OCI-LY7 (cell line): ENCODE measurements at regions not wholly inside any gene's neighbourhood (a gene's known extent, or its start where the extent isn't known, plus 50 kb on each side); places are given as distances from the start of the nearest gene placed in this dataset.
"Not testable (repeated sequence)": the region's sequence is repeated elsewhere in the genome, so short reads cannot be mapped to it uniquely, and the experiment has no call there.

Experiments used
- BruUV-seq: library from RNA; stranded (reverse); fragments of 400-500 nt; replicated peaks from 2 replicates; lab custom pipeline; 2021; lab: Mats Ljungman, UMichigan
- CTCF ChIA-PET: fragments of 300-600 bp; sonication (Branson Sonifier 250); formaldehyde crosslinking; loops from one replicate; lab custom pipeline; 2022; ENCODE audit warnings: antibody characterized with exemption; ENCODE audit not compliant: unreplicated experiment; lab: Charles Lee
- POLR2A ChIA-PET: fragments of 300-600 bp; sonication (Branson Sonifier 250); formaldehyde crosslinking; loops from one replicate; lab custom pipeline; 2022; ENCODE audit warnings: antibody characterized with exemption; lab: Charles Lee
- DNase-seq: peaks from one replicate; pipeline ENCODE4 v3.0.0-alpha.2; 2015; ENCODE audit warnings: low spot score
- H2AFZ ChIP-seq: fragments of 200-600 bp; sonication (generic), shearing (Covaris generic); 2 replicates; pipeline ENCODE4 v1.6.1; 2014; ENCODE audit warnings: mild to moderate bottlenecking, antibody characterized with exemption, low read length, moderate library complexity
- H3K27ac ChIP-seq: fragments of 200-600 bp; sonication (generic); 2 replicates; pipeline ENCODE4 v1.5.1; 2014; ENCODE audit warnings: mixed run types, low read depth, mild to moderate bottlenecking, moderate library complexity, low read length, inconsistent platforms; ENCODE audit not compliant: poor library complexity, severe bottlenecking
- H3K36me3 ChIP-seq: fragments of 200-600 bp; sonication (generic); 2 replicates; pipeline ENCODE4 v1.6.1; 2014; ENCODE audit warnings: mild to moderate bottlenecking, antibody characterized with exemption, low read length, moderate library complexity, mixed read lengths; ENCODE audit not compliant: insufficient read depth
- H3K4me1 ChIP-seq: fragments of 200-600 bp; sonication (generic); 2 replicates; pipeline ENCODE4 v1.5.1; 2014; ENCODE audit warnings: mild to moderate bottlenecking, low read length; ENCODE audit not compliant: insufficient read depth, poor library complexity, severe bottlenecking
- H3K4me2 ChIP-seq: fragments of 200-600 bp; sonication (generic); 2 replicates; pipeline ENCODE4 v1.6.1; 2014; ENCODE audit warnings: mild to moderate bottlenecking, low read length
- H3K4me3 ChIP-seq: fragments of 200-600 bp; sonication (generic); 2 replicates; pipeline ENCODE4 v1.5.1; 2014; ENCODE audit warnings: mild to moderate bottlenecking, low read depth, low read length; ENCODE audit not compliant: poor library complexity, severe bottlenecking
- H3K79me2 ChIP-seq: fragments of 200-600 bp; sonication (generic); 2 replicates; pipeline ENCODE4 v1.6.1; 2016; ENCODE audit warnings: low read depth, mild to moderate bottlenecking, low read length, moderate library complexity, mixed read lengths; ENCODE audit not compliant: insufficient read depth
- H3K9me2 ChIP-seq: fragments of 200-600 bp; sonication (generic); 2 replicates; pipeline ENCODE4 v1.6.1; 2016; ENCODE audit warnings: mild to moderate bottlenecking, low read length, mixed read lengths; ENCODE audit not compliant: insufficient read depth
- H3K9me3 ChIP-seq: fragments of 200-600 bp; sonication (generic); 2 replicates; pipeline ENCODE4 v1.6.1; 2014; ENCODE audit warnings: mild to moderate bottlenecking, mixed run types, low read length, mixed read lengths
- H4K20me1 ChIP-seq: fragments of 200-600 bp; sonication (generic); 2 replicates; pipeline ENCODE4 v1.6.1; 2014; ENCODE audit warnings: mild to moderate bottlenecking, antibody characterized with exemption, low read length, moderate library complexity, mixed read lengths; ENCODE audit not compliant: insufficient read depth
- EZH2phosphoT487 ChIP-seq: fragments of 200-600 bp; sonication (generic); IDR thresholded peaks from 2 replicates; pipeline ENCODE4 v1.6.1; 2018; ENCODE audit warnings: low read depth, borderline replicate concordance, mild to moderate bottlenecking, mixed run types, antibody characterized with exemption, low read length, moderate library complexity, mixed read lengths
- intact Hi-C: fragments of 100-400 bp; cut with micrococcal nuclease; formaldehyde crosslinking; loops from one replicate; pipeline ENCODE4 v1.10.0; 2022; ENCODE audit not compliant: unreplicated experiment
- TF ChIP-seq, protein P1 (sequence below): fragments of 200-600 bp; sonication (generic); conservative IDR thresholded peaks from 2 replicates; pipeline ENCODE4 v1.5.1; 2014; ENCODE audit warnings: mild to moderate bottlenecking, antibody characterized with exemption, low read length, moderate library complexity, mixed read lengths

DNA sequence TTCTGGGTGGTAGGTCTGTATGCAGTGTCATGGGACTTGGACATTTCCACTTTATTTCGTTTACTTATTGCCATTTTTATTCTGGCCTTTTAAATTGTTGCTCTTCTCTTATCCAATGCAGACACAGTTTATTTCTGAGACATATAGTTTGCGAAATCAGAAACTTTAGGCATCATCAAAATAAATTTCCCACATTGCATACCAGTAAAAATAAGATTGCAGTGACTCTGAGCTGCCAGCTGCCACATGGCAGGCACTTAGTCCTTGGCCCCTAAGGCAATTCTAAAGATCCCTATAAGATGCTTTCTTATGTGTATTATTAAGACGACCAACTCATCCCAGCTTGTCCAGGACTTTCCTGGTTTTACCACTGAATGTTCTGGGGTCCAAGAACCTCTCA is 81.8 kb upstream of the ANKRD1 start:
- DNase-seq: no peak
- Histone ChIP-seq H3K27ac (no peak overlapping the region), H3K79me2 (no peaks in the 10 kb centered on the region), H3K4me3 (no peak overlapping the region), H3K9me2 (no peaks in the 10 kb centered on the region), H2AFZ (no peak overlapping the region), H3K4me1 (no peaks in the 10 kb centered on the region), H3K9me3 (no peaks in the 10 kb centered on the region), H3K4me2 (no peak overlapping the region), H3K36me3 (no peaks in the 10 kb centered on the region), H4K20me1 (no peaks in the 10 kb centered on the region)
- BruUV-seq: no TSS peak
- TF ChIP-seq, protein P1, sequence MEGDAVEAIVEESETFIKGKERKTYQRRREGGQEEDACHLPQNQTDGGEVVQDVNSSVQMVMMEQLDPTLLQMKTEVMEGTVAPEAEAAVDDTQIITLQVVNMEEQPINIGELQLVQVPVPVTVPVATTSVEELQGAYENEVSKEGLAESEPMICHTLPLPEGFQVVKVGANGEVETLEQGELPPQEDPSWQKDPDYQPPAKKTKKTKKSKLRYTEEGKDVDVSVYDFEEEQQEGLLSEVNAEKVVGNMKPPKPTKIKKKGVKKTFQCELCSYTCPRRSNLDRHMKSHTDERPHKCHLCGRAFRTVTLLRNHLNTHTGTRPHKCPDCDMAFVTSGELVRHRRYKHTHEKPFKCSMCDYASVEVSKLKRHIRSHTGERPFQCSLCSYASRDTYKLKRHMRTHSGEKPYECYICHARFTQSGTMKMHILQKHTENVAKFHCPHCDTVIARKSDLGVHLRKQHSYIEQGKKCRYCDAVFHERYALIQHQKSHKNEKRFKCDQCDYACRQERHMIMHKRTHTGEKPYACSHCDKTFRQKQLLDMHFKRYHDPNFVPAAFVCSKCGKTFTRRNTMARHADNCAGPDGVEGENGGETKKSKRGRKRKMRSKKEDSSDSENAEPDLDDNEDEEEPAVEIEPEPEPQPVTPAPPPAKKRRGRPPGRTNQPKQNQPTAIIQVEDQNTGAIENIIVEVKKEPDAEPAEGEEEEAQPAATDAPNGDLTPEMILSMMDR: no peak
- TF ChIP-seq EZH2phosphoT487: no peak
- ChIA-PET POLR2A (interaction anchor here (0.6 kb wide), 1 partner anchor 67 kb away, joined by 3 read pairs; no protein-coding TSS in a partner anchor), CTCF (no interaction called here)
- intact Hi-C loops: no loop called here

DNA sequence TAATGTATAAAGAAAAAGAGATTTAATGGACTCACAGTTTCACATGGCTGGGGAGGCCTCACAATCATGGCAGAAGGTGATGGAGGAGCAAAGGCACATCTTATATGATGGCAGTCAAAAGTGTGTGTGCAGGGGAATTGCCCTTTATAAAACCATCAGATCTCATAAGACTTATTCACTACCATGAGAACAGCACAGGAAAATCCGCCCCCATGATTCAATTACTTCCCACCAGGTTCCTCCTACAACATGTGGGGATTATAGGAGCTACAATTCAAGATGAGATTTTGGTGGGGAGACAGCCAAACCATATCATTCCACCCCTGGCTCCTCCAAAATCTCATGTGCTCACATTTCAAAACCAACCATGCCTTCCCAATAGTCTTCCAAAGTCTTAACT is 82.5 kb upstream of the ANKRD1 start:
- H3K36me3 ChIP-seq, H3K9me2 ChIP-seq, H4K20me1 ChIP-seq, DNase-seq, H3K4me2 ChIP-seq, intact Hi-C loops, H3K79me2 ChIP-seq, H3K4me1 ChIP-seq, H2AFZ ChIP-seq, H3K9me3 ChIP-seq, BruUV-seq, CTCF ChIA-PET, H3K27ac ChIP-seq, H3K4me3 ChIP-seq: not testable (repeated sequence)
- POLR2A ChIA-PET: interaction anchor here (0.6 kb wide), 2 partner anchors 66 to 252 kb away, joined by 3 read pairs; no protein-coding TSS in a partner anchor

DNA sequence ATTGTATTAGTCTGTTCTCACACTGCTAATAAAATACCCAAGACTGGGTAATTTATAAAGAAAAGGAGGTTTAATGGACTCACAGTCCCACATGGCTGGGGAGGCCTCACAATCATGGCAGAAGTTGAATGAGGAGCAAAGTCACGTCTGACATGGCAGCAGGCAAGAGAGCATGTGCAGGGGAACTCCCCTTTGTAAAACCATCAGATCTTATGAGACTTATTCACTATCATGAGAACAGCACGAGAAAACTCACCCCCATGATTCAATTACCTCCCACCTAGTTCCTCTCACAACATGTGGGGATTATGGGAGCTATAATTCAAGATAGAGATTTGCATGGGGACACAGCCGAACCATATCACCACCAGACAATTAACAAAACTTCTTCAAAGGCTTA is 84.4 kb upstream of the ANKRD1 start:
- BruUV-seq, H3K9me2 ChIP-seq, H3K9me3 ChIP-seq, H3K4me3 ChIP-seq, H3K79me2 ChIP-seq, H4K20me1 ChIP-seq, H2AFZ ChIP-seq, H3K4me2 ChIP-seq, H3K27ac ChIP-seq, CTCF ChIA-PET, DNase-seq, H3K4me1 ChIP-seq, H3K36me3 ChIP-seq, intact Hi-C loops: not testable (repeated sequence)
- POLR2A ChIA-PET: interaction anchor here (0.6 to 3.0 kb wide), 3 partner anchors 20 to 111 kb away, joined by 3 to 7 read pairs (median 3); no protein-coding TSS in a partner anchor
